Right lobe of liver (tissue), 6 donors: ENCODE measurements at regions not wholly inside any gene's neighbourhood (a gene's known extent, or its start where the extent isn't known, plus 50 kb on each side); places are given as distances from the start of the nearest gene placed in this dataset.

Experiments used
- ATAC-seq, 4 donors: fragments of 200-7000 bp; cut with Tn5 transposase; one replicate each; pipeline ENCODE4 v1.9.1; 2020; ENCODE audit warnings: mild to moderate bottlenecking in 4 of 4, moderate library complexity in 4 of 4
- DNase-seq, 3 donors: peaks; one replicate each; pipeline ENCODE4 v3.0.0-alpha.2; 2020
- H3K27ac ChIP-seq, 3 donors: fragments of 200-600 bp; one replicate each; pipeline ENCODE4 v1.8.0; 2022
- H3K27me3 ChIP-seq, 2 donors: fragments of 200-600 bp; one replicate each; pipeline ENCODE4 v1.8.0; 2022
- H3K36me3 ChIP-seq, 4 donors: fragments of 200-600 bp; sonication (generic) in 1 of 4; one replicate each; pipeline versions ENCODE4 v1.5.1 to v1.8.0; 2017 to 2022; ENCODE audit warnings: control low read depth in 1 of 4
- H3K4me1 ChIP-seq, 4 donors: fragments of 200-600 bp; sonication (generic) in 1 of 4; one replicate each; pipeline versions ENCODE4 v1.5.1 to v1.8.0; 2017 to 2022; ENCODE audit warnings: control low read depth in 1 of 4
- H3K4me3 ChIP-seq, 3 donors: fragments of 200-600 bp; one replicate each; pipeline ENCODE4 v1.8.0; 2022
- H3K9me3 ChIP-seq, 4 donors: fragments of 200-600 bp; sonication (generic) in 1 of 4; one replicate each; pipeline versions ENCODE4 v1.5.1 to v1.8.0; 2017 to 2022; ENCODE audit warnings: control low read depth in 1 of 4
- CTCF ChIP-seq, 4 donors: fragments of 200-600 bp in 3 of 4; fragments of 450-650 bp in 1 of 4; IDR thresholded peaks; one replicate each; pipeline versions ENCODE4 v1.5.1 to v1.8.0; 2016 to 2022; ENCODE audit warnings: antibody characterized with exemption in 4 of 4, mild to moderate bottlenecking in 2 of 4
- POLR2A ChIP-seq: fragments of 450-650 bp; IDR thresholded peaks from one replicate; pipeline ENCODE4 v1.6.1; 2017; ENCODE audit warnings: antibody characterized with exemption, mild to moderate bottlenecking
- WGBS: methylation state at CpG from one replicate; pipeline ENCODE4 v1.1.6; 2018; ENCODE audit warnings: low coverage, low lambda C conversion rate; ENCODE audit not compliant: insufficient coverage; ENCODE audit errors: missing lambda C conversion rate; 5-methylcytosine and 5-hydroxymethylcytosine counted together
- intact Hi-C, 2 donors: fragments of 100-400 bp; cut with DNase I; formaldehyde crosslinking; loops; one replicate each; pipeline versions ENCODE4 v1.11.2 to v1.14.1; 2022
- donor health status: DM: no; HTN: yes; CAD: no.
- donor health status: DM: no; HTN: no; CAD: no.
- donor health status: DM: no; HTN: no; CAD: no.
- donor health status: DM: no; HTN: yes; CAD: no.
- donor health status: DM: no; HTN: yes; CAD: no.

- Histone ChIP-seq H3K9me3 (no peaks in the 10 kb centered on the region), H3K27me3 (no peaks in the 10 kb centered on the region), H3K27ac (no peak overlapping the region), H3K4me1 (no peaks in the 10 kb centered on the region), H3K36me3 (no peaks in the 10 kb centered on the region), H3K4me3 (no peak overlapping the region)
- TF ChIP-seq POLR2A (no peak), CTCF (IDR thresholded peaks at IDR 0.05) (no peak)
- ATAC-seq: no peak
- intact Hi-C loops: no loop called here
- 27% methylated on average over 5 of the region's 7 CpGs for WGBS
- DNase-seq: no peak
These were observed 257.9 kb downstream of the FGFR2 start for GRCh38 chr10:121340271-121340831.

- no peak overlapping the region for H3K27ac ChIP-seq
- no peak for TF ChIP-seq CTCF (IDR thresholded peaks at IDR 0.05)
- TF ChIP-seq POLR2A: no peak
- DNase-seq (no peak), ATAC-seq (no peak)
- H3K36me3 ChIP-seq: no peaks in the 10 kb centered on the region
- intact Hi-C loops: no loop called here
- H3K9me3 ChIP-seq: no peaks in the 10 kb centered on the region
- 86% methylated on average over 5 of the region's 5 CpGs for WGBS
- H3K27me3 ChIP-seq: no peaks in the 10 kb centered on the region
- H3K4me1 ChIP-seq: no peaks in the 10 kb centered on the region
- H3K4me3 ChIP-seq: no peak overlapping the region
These were observed 246.7 kb downstream of the FGFR2 start for GRCh38 chr10:121351540-121351939.

- no peaks in the 10 kb centered on the region for H3K27me3 ChIP-seq
- intact Hi-C loops: no loop called here
- no peaks in the 10 kb centered on the region for H3K36me3 ChIP-seq
- no peaks in the 10 kb centered on the region for H3K9me3 ChIP-seq
- ATAC-seq: no peak
- 59% methylated on average over 7 of the region's 7 CpGs for WGBS
- H3K27ac ChIP-seq: no peak overlapping the region
- H3K4me3 ChIP-seq: no peak overlapping the region
- H3K4me1 ChIP-seq: no peaks in the 10 kb centered on the region
- TF ChIP-seq CTCF (IDR thresholded peaks at IDR 0.05) (no peak), POLR2A (no peak)
- no peak for DNase-seq
These were observed 245.9 kb downstream of the FGFR2 start for GRCh38 chr10:121352231-121352855.

- ATAC-seq (no peak), DNase-seq (no peak)
- Histone ChIP-seq H3K27ac (no peak overlapping the region), H3K36me3 (no peaks in the 10 kb centered on the region), H3K4me3 (no peak overlapping the region), H3K9me3 (no peaks in the 10 kb centered on the region), H3K4me1 (no peaks in the 10 kb centered on the region), H3K27me3 (no peaks in the 10 kb centered on the region)
- intact Hi-C loops: no loop called here
- no peak for TF ChIP-seq CTCF (IDR thresholded peaks at IDR 0.05)
- TF ChIP-seq POLR2A: no peak
- 100% methylated on average over 2 of the region's 6 CpGs for WGBS
These were observed 243.1 kb downstream of the FGFR2 start for GRCh38 chr10:121355161-121355560.
